Epithelial cell of esophagus (primary cell): ENCODE measurements at regions not wholly inside any gene's neighbourhood (a gene's known extent, or its start where the extent isn't known, plus 50 kb on each side); places are given as distances from the start of the nearest gene placed in this dataset.
"Not testable (repeated sequence)": the region's sequence is repeated elsewhere in the genome, so short reads cannot be mapped to it uniquely, and the experiment has no call there.

ENCODE experiments used
- DNase-seq: peaks from one replicate; pipeline ENCODE4 v3.0.0; 2010; ENCODE audit warnings: low read depth
- H3K4me3 ChIP-seq: 2 replicates; pipeline ENCODE4 v1.5.1; 2011; ENCODE audit warnings: mild to moderate bottlenecking, low read length, control low read depth
- TF ChIP-seq, protein P1 (sequence below): IDR thresholded peaks from 2 replicates; pipeline ENCODE4 v1.5.1; 2011; ENCODE audit warnings: low read depth, mild to moderate bottlenecking, low read length, control low read depth, inconsistent platforms; ENCODE audit not compliant: insufficient read depth; ENCODE audit errors: missing control alignments

DNA sequence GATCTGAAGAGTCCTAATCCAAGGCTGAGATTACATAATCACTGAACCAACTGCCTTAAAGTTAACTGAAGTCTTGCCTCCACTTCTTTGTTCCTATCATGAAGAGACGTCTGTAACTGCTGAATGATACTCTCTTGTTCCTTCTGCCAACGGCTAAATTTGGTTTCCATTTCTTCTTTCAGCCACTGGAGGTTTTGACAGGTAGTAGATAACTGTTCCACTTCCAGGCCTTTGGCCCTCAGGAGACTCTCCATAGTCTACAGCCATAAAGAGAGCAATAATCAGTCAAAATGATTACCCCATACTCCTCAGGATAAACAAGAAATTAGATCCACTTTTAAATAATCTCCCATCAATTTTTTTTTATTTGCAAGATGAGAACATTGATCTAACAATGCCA lies 128.1 kb downstream of the NBPF8 start:
- not testable (repeated sequence) for DNase-seq, H3K4me3 ChIP-seq

DNA sequence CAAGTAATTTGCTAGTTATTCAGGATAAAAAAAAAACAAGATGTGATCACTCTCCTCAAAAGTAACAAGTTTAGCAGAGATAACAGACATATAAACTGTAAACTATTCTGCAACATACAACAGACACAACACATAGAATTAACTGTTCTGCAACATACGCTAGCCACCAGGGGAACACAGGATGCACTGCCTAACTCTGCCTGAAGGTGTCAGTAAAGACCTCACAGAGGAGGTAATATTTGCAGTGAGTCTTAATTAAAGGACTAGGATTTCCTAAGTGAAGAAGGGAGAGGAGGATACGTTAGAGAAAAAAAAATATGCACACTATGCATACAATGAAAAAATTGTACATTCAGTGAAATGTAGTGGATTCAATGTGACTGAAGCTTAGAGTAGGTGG lies 129.6 kb downstream of the NBPF8 start:
- not testable (repeated sequence) for H3K4me3 ChIP-seq, DNase-seq
- TF ChIP-seq, protein P1, sequence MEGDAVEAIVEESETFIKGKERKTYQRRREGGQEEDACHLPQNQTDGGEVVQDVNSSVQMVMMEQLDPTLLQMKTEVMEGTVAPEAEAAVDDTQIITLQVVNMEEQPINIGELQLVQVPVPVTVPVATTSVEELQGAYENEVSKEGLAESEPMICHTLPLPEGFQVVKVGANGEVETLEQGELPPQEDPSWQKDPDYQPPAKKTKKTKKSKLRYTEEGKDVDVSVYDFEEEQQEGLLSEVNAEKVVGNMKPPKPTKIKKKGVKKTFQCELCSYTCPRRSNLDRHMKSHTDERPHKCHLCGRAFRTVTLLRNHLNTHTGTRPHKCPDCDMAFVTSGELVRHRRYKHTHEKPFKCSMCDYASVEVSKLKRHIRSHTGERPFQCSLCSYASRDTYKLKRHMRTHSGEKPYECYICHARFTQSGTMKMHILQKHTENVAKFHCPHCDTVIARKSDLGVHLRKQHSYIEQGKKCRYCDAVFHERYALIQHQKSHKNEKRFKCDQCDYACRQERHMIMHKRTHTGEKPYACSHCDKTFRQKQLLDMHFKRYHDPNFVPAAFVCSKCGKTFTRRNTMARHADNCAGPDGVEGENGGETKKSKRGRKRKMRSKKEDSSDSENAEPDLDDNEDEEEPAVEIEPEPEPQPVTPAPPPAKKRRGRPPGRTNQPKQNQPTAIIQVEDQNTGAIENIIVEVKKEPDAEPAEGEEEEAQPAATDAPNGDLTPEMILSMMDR: peak; percentile 48

DNA sequence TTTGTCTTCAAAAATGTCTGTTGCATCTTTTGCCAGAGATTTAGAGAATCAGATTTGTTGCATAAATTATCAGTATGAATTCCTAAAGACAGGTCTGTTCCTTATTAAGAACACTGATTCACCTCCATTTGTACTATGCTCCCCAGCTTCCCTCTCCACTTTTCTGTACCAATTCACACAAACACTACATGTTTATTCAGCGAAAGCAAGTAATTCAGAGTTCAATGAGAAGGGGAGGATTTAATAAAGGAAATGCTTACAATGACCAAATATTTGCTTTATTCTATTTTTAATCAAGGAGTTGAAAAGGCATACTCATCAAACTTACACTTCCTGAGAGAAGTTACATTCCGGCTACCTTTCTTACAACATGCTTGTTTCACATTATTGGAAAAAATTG lies 135.5 kb downstream of the NBPF8 start:
- not testable (repeated sequence) for DNase-seq, H3K4me3 ChIP-seq

DNA sequence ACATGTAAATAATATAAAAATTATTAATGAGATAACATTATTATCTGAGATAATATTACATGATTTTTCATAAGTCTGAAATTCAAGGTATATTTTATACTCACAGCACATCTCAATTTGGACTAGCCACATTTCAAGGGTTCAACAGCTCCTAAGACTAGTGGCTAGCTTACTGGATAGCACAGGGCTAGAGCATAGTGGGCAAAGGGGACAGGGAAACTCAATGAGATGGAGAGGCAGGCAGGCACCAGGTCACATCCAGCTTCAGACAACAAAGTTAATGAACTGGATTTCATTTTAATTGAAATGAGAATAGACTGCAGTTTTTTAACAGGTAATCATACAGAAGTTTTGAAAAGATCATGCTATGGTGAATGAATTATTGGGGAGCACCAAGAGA lies 137.4 kb downstream of the NBPF8 start:
- not testable (repeated sequence) for H3K4me3 ChIP-seq, DNase-seq

DNA sequence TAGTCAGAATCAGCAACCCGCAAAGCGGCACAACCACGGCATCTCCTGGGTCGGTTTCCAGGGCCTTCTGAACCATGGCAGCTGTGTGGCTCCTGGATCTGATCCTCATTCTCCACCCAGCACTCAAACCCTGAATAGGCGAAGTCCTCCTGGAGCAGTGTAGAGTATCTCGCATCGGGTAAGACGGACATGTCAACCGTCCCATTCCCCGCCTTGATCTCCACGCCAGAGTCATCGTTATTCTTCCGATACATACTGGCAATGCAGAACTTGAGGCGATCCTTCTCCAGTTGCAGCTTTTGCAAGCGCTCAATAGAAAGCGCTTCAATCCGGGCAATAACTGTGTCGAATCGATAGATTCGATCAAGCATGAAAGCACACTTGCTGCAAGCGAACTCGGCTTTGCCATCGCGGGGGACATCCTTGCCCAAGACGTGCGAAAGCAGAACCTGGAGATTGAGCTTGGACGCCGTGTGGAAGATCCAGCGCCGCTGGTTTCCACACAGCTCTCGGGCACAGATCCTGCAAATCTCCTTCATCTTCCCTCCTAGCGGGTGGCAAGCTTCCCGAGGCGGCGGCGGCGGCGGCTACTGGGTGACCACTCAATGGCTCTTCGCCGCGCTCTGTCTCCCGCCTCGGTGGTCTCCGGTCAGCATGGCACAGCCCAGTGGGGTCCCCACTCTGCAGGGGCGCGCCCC lies 142.9 kb downstream of the NBPF8 start:
- DNase-seq: peak; percentile 1
- H3K4me3 ChIP-seq: peak overlapping the region; percentile 46

DNA sequence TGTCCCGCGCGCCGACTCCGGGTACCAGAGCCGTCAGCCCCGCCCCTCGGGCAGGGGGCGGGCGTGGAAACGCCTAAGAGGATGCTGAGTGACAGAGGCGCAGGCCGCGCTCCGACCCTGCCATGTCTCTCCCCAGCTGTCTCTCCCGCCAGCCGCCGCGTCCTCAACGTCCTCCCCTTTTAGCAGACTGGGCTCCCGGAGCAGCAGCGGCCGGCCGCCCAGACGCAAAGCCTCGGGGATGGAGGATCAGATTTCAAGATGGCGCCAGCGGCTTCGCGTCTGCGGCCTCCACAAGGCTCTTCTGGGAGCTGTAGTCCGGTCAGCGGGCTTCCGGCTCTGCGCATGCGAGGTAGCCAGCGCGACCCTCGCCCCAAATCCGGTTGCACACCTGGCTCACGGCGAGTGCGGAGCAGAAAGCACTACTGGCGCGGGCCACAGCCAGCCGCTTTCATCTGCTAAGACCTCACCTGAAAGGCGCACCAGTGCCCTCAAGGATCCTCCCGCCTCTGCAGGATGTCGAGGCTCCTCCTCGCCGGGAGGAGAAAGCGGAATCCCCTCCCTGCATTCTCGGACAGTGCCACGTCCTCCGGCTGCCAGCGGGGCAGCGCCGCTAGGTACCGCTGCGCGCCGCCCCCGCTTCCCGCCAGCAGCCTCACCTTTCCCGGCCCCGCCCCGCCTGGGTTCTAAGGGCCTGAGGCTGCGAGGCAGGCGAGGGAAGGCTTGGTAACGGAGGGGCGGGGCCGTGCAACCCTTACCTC lies 143.6 kb downstream of the NBPF8 start:
- DNase-seq: peak; percentile 86
- peak overlapping the region; percentile 46 for H3K4me3 ChIP-seq

DNA sequence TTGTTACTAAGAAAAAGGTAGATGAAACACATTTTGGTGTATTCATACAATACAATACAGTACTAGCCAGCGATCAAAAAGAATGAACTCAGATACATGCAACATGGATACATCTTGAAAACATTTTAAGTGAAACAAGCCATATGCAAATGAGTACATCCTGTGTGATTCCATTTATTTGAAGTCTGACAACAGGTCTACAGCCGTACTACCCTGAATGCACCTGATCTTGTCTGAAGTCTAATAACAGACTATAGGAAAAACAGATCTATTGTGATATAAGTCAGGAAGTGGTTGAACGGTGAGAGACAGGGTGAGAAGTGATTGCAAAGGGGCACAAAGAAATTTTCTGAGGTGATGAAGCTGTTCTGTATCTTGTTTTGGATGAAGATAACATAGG lies 146.9 kb downstream of the NBPF8 start:
- not testable (repeated sequence) for DNase-seq

DNA sequence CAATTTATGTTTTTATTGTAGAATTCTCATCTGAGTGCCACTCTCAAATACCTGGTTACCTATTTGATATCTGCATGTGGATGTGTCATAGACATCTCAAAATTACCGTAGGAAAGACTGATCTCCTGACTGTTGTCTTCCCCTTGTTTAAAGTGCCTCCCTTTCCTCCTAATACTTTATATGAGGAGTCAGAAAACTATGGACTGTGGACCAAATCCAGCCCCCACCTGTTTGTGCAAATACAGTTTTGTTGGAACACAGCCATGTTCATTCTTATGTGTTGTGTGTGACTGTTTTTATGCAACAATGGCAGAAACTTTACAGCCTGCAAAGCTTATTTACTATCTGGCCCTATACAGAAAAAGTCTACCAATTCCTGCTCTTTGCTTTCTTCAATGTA lies 150.6 kb downstream of the NBPF8 start:
- H3K4me3 ChIP-seq, DNase-seq: not testable (repeated sequence)

More for the DNA sequence above, 146.9 kb downstream of the NBPF8 start:
- not testable (repeated sequence) for H3K4me3 ChIP-seq

DNA sequence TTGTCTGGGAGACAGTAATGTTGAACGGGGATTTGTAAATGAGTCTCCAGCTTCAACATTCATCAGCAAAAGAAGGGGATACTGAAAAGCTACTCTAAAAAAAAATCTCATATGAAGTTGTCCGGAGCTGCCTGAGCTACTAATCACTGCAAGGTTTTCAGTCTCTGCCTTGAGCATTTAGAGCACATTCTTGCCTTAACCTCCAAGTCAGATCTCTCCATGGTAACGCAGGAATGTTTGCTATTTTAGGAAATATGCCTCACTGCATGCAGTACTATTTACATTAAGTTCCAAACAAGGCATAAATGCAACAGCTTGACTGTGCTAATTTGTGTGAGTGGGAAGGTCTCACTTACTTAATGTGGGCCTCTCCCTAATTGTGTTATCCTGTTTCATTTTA lies 152.8 kb downstream of the NBPF8 start:
- not testable (repeated sequence) for H3K4me3 ChIP-seq, DNase-seq

DNA sequence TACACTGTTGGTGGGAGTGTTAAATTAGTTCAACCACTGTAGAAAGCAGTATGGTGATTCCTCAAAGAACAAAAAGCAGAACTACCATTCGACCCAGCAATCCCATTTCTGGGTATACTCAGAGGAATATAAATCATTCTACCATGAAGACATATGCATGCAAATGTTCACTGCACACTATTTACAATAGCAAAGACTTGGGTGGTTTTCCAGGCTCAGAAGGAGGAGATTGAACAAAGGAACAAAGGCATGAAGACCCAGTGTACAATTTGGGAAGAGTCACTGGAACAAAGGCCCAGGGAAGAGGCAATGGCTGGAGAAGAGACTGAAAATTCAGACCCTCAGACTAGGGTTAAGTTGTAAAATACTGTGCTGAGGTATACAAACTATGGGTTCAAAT lies 148.5 kb upstream of the NBPF26 start:
- DNase-seq, H3K4me3 ChIP-seq: not testable (repeated sequence)

DNA sequence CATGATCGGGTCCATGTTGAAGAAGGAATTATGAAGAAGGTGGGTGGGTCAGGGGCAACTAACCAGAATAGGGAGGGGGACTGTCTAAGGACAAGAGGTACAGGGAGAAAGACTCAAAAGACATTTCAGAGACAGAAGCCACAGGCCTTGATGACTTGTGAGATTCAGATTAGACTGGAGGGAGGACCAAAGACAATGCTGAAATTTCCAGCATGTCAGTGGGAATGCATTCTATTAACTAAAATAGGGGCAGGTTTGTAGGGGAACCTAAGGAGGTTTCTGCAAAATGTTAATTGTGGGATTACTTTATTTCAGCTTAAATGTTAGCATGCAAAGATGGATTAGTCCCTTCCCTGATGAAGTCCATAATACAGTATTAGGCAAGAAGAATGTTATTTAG lies 141.6 kb upstream of the NBPF26 start:
- not testable (repeated sequence) for DNase-seq, H3K4me3 ChIP-seq

DNA sequence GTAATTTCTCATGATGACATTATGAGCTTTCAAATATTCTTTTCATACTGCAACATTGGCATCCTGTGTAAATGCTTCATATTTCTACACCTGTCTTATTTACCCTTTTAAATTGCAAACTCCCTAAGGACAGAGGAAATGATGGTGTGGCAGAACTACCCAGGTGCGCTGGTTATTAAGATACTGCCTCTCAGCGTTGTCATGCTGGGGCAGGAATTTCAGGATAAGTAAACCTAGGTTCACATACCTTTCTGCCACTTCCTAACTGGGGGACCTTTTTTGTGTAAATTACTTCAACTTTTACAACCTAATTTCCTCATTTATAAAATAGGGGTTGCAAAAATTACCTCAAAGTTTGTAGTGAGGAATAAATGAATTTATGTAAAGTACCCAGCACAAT lies 137.7 kb upstream of the NBPF26 start:
- not testable (repeated sequence) for H3K4me3 ChIP-seq, DNase-seq

DNA sequence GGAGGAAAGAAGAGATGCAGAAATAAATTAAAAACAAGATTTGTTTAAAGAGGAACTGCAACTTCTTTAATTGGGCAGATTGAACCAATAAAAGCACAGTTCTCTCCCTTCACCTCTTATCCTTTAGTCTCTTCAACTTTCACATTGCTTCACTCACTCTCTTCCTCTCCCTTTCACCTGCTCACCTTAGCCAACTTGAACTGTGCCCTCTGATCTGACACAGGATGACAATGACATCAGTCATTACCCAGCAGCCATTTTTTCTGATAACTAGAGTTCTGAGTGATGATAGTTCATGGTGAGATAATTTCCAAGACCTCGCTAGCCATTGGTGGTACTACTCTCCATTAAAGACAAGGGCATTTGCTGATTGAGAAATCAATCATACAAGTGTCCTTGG lies 134.9 kb upstream of the NBPF26 start:
- not testable (repeated sequence) for H3K4me3 ChIP-seq, DNase-seq

DNA sequence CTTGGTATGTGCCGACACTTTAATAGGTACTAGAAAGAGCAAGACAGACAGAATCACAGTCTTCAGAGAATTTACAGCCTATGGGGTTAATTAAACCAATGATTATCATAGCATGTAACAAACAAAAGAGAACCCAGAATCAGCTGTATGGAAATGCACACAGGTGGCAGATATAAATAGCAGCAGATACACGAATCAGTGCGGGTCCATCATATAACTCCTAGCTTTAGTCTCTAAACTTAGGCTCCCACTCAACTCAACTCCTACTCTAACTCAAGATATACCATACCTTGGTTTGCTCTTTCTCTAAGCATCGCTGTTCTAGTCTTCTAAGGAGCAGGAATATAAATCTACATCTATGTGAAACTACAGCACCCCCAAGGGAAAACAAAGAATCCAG lies 132.0 kb upstream of the NBPF26 start:
- DNase-seq, H3K4me3 ChIP-seq: not testable (repeated sequence)

DNA sequence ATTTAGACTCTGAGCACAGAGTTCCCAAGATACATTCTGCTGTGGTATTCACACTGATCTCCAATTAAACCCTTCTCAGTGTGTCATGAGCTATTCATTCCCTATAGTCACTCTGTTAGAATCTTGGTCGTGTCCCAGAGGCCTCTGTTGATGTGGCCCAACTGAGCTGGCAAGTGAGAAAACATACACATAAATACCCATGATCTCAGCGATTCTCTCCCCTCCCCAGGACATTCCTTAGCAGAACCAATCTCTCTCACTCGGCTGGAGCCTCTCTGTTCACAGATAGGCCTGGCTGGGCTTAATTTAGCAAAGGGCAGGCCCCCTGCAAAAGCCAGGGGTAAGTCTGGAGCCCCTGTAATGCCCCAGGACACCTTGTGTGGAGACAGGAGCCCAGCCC lies 130.8 kb upstream of the NBPF26 start:
- not testable (repeated sequence) for H3K4me3 ChIP-seq, DNase-seq

DNA sequence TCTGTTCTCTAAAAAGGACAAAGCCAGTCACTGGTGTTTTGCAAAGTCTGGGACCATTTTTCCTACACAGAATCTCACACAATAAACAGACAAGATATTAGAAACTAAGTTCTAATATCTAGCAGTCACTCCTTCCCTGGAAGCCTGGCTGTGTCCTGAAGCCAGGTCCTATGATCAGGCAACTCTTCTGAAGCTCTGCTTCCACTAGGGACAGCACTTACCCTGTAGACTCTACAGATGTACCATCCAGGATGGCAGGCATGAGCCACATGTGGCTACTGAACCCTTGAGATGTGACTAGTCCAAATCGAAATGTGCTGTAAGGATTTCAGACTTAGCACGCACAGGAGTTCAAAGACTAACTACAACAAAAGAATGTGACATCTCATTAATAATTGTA lies 130.1 kb upstream of the NBPF26 start:
- DNase-seq, H3K4me3 ChIP-seq: not testable (repeated sequence)

DNA sequence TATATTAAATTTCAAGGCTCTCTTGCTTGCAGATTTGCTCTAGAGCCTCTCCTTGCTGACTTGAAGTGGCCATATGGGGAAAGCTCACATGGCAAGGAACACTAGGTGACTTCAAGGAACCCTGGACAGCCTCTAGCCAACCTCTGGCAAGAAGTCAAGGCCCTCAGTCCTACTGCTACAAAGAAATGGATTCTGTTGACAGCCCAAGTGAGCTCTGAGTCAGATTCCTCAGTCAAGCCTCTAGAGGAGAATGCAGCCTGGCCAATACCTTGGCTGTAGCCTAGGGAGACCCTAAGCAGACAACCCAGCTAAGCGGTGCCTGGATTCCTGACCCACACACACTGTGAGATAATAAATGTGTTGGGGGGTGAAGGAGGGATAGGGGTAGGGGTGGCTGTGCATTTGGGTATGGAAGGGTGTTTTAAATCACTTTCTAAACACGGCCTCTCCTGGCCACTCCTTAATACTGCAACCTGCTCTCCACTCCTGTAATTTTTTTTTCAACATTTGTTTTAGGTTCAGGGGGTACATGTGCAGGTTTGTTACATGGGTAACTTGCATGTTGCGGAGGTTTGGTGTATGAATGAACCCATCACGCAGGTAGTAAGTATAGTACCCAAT lies 125.3 kb upstream of the NBPF26 start:
- DNase-seq, H3K4me3 ChIP-seq: not testable (repeated sequence)

DNA sequence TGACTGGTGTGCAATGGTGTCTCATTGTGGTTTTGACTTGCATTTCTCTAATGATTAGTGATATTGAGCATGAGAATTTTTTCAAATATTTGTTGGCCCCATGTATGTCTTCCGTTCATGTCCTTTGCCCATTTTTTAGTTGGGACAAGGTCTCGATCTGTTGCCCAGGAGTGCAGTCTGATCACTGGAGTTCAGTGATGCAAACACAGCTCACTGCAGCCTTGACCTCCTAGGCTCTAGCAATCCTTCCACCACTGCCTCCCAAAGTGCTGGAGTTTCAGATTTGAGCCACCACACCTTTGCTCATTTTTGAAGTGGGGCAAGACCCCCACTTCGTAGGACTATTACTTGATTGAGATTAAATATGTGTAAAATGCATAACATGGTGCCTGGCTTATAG lies 124.2 kb upstream of the NBPF26 start:
- not testable (repeated sequence) for DNase-seq, H3K4me3 ChIP-seq
